SK-N-SH (cell line): ENCODE measurements at regions not wholly inside any gene's neighbourhood (a gene's known extent, or its start where the extent isn't known, plus 50 kb on each side); places are given as distances from the start of the nearest gene placed in this dataset.

ENCODE experiments used
- CTCF ChIA-PET: fragments of 300-600, 350-600 bp; formaldehyde crosslinking; extraction: SDS; loops from one replicate; lab custom pipeline; 2021; lab: Yijun Ruan, JAX
- POLR2A ChIA-PET: fragments of 350-600 bp; sonication (Branson Sonifier 250); formaldehyde crosslinking; extraction: SDS; loops from one replicate; lab custom pipeline; 2020; ENCODE audit warnings: antibody characterized with exemption, inconsistent platforms; lab: Yijun Ruan, JAX
- DNase-seq: peaks from one replicate; pipeline ENCODE4 v3.0.0; 2012
- H2AFZ ChIP-seq: fragments of 200-600 bp; sonication (generic); 2 replicates; pipeline ENCODE4 v1.8.1; 2016; ENCODE audit warnings: antibody characterized with exemption, mild to moderate bottlenecking, low read depth
- H3F3A ChIP-seq: fragments of 200-600 bp; sonication (generic); replicated peaks from 2 replicates; pipeline ENCODE3; 2016; ENCODE audit warnings: antibody characterized with exemption, mild to moderate bottlenecking; ENCODE audit not compliant: insufficient read depth
- H3K27ac ChIP-seq, 2 experiments: fragments of 200-500 bp in 1 of 2; fragments of 200-600 bp in 1 of 2; sonication (Bioruptor generic) in 1 of 2; sonication (generic), shearing (Covaris generic) in 1 of 2; 2 replicates each; pipeline versions ENCODE4 v1.5.1 to v1.6.1; 2014 to 2016; ENCODE audit warnings: low read depth in 2 of 2, inconsistent platforms in 1 of 2, low read length in 1 of 2, mild to moderate bottlenecking in 1 of 2, mixed read lengths in 1 of 2
- H3K27me3 ChIP-seq: fragments of 200-600 bp; sonication (generic), shearing (Covaris generic); 2 replicates; pipeline ENCODE4 v1.6.1; 2016; ENCODE audit warnings: mixed run types; ENCODE audit not compliant: insufficient read depth
- H3K36me3 ChIP-seq, 2 experiments: fragments of 200-500 bp in 1 of 2; fragments of 200-600 bp in 1 of 2; sonication (Bioruptor generic) in 1 of 2; sonication (generic) in 1 of 2; replicated peaks in 1 of 2; 2 replicates each; pipeline versions ENCODE3 to v1.5.1; 2014 to 2016; ENCODE audit warnings: low read length in 1 of 2, mild to moderate bottlenecking in 1 of 2; ENCODE audit not compliant: insufficient read depth in 2 of 2, control insufficient read depth in 1 of 2
- H3K4me1 ChIP-seq, 2 experiments: fragments of 200-500 bp in 1 of 2; fragments of 200-600 bp in 1 of 2; sonication (Bioruptor generic) in 1 of 2; sonication (generic), shearing (Covaris generic) in 1 of 2; 2 replicates each; pipeline versions ENCODE4 v1.5.1 to v1.6.1; 2014 to 2016; ENCODE audit warnings: low read depth in 1 of 2, low read length in 1 of 2, mixed run types in 1 of 2; ENCODE audit not compliant: insufficient read depth in 2 of 2, control insufficient read depth in 1 of 2
- H3K4me2 ChIP-seq: fragments of 200-600 bp; sonication (generic), shearing (Covaris generic); 2 replicates; pipeline ENCODE4 v1.6.1; 2017; ENCODE audit warnings: mixed run types
- H3K4me3 ChIP-seq, 2 experiments: fragments of 200-500 bp in 1 of 2; fragments of 200-600 bp in 1 of 2; sonication (Bioruptor generic) in 1 of 2; sonication (generic), shearing (Covaris generic) in 1 of 2; 2 replicates each; pipeline versions ENCODE4 v1.5.1 to v1.8.1; 2014 to 2016; ENCODE audit warnings: low read depth in 2 of 2, inconsistent platforms in 1 of 2, low read length in 1 of 2, mild to moderate bottlenecking in 1 of 2, mixed read lengths in 1 of 2, moderate library complexity in 1 of 2
- H3K79me2 ChIP-seq: fragments of 200-600 bp; sonication (generic); 2 replicates; pipeline ENCODE4 v1.8.1; 2017; ENCODE audit warnings: mild to moderate bottlenecking; ENCODE audit not compliant: insufficient read depth
- H3K9ac ChIP-seq: fragments of 200-600 bp; sonication (generic); 2 replicates; pipeline ENCODE4 v1.6.1; 2017; ENCODE audit warnings: mixed run types
- H3K9me2 ChIP-seq: fragments of 200-600 bp; sonication (generic); 2 replicates; pipeline ENCODE4 v1.6.1; 2017; ENCODE audit warnings: mixed run types
- H3K9me3 ChIP-seq: fragments of 200-600 bp; sonication (generic); 2 replicates; pipeline ENCODE4 v1.6.1; 2017; ENCODE audit warnings: mixed run types, mild to moderate bottlenecking, moderate library complexity
- H4K20me1 ChIP-seq: fragments of 200-600 bp; sonication (generic); 2 replicates; pipeline ENCODE4 v1.6.1; 2017; ENCODE audit warnings: mild to moderate bottlenecking, mixed run types; ENCODE audit not compliant: insufficient read depth
- CHD2 ChIP-seq: fragments of 150-350 bp; IDR thresholded peaks from 2 replicates; pipeline ENCODE4 v1.6.1; 2018; ENCODE audit warnings: low read length; ENCODE audit not compliant: partially characterized antibody
- EP300 ChIP-seq, 2 experiments: IDR thresholded peaks; 2 replicates each; pipeline versions ENCODE4 v1.4.0 to v1.6.1; 2012; ENCODE audit warnings: borderline replicate concordance in 1 of 2, low read depth in 1 of 2, low read length in 1 of 2
- FOSL2 ChIP-seq: IDR thresholded peaks from 2 replicates; pipeline ENCODE4 v1.4.0; 2012; ENCODE audit warnings: low read depth, mild to moderate bottlenecking, moderate library complexity, borderline replicate concordance
- FOXJ3 ChIP-seq: sonication (generic); formaldehyde crosslinking; IDR thresholded peaks from 2 replicates; pipeline ENCODE4 v1.5.1; 2020; ENCODE audit warnings: mild to moderate bottlenecking, missing genetic modification reagents
- GATA2 ChIP-seq: sonication (generic); formaldehyde crosslinking; IDR thresholded peaks from 2 replicates; pipeline ENCODE4 v1.5.0; 2020; ENCODE audit warnings: mild to moderate bottlenecking, missing genetic modification reagents
- MAX ChIP-seq: IDR thresholded peaks from 2 replicates; pipeline ENCODE4 v1.4.0; 2012; ENCODE audit warnings: low read depth
- MXI1 ChIP-seq: IDR thresholded peaks from 2 replicates; pipeline ENCODE4 v1.6.1; 2012; ENCODE audit warnings: mild to moderate bottlenecking, low read depth, low read length, improper control_type of control experiment
- RAD21 ChIP-seq: IDR thresholded peaks from 2 replicates; pipeline ENCODE4 v1.6.1; 2012; ENCODE audit warnings: mild to moderate bottlenecking, low read length
- RCOR1 ChIP-seq: fragments of 150-350 bp; IDR thresholded peaks from 2 replicates; pipeline ENCODE4 v1.6.1; 2017; ENCODE audit warnings: antibody characterized with exemption, low read length
- TCF12 ChIP-seq: IDR thresholded peaks from 2 replicates; pipeline ENCODE4 v1.4.0; 2012
- WGBS: methylation state at CpG from one replicate; pipeline ENCODE4 v1.1.6; 2017; ENCODE audit warnings: low lambda C conversion rate; 5-methylcytosine and 5-hydroxymethylcytosine counted together
- TF ChIP-seq, protein P1 (sequence below): fragments of 150-350 bp; IDR thresholded peaks from 2 replicates; pipeline ENCODE4 v1.6.1; 2016; ENCODE audit warnings: mild to moderate bottlenecking, low read depth, low read length

GRCh38 chr17:14818469-14818868, 446.7 kb downstream of the PMP22 start:
- 0% methylated on average over 1 of the region's 1 CpG for WGBS
- Histone ChIP-seq H3K36me3 (no peaks in the 10 kb centered on the region), H3K9me3 (no peaks in the 10 kb centered on the region), H3K4me2 (no peak overlapping the region), H3K27ac (no peak overlapping the region), H3K9me2 (0 out of 2 replicates have a peak, but pooled peaks cover 4% of the 10 kb centered on the region), H3K4me1 (no peaks in the 10 kb centered on the region), H3K79me2 (no peaks in the 10 kb centered on the region), H3K9ac (no peak overlapping the region), H2AFZ (no peak overlapping the region), H3F3A (no peaks in the 10 kb centered on the region), H3K27me3 (no peaks in the 10 kb centered on the region; the same call in 1 of the 2 replicates), H3K4me3 (no peak overlapping the region), H4K20me1 (no peaks in the 10 kb centered on the region)
- CTCF ChIA-PET = no interaction called here
- POLR2A ChIA-PET = no interaction called here
- TF ChIP-seq MXI1 (no peak), FOXJ3 (CRISPR knock-in tag) (no peak)
- TF ChIP-seq, protein P1, sequence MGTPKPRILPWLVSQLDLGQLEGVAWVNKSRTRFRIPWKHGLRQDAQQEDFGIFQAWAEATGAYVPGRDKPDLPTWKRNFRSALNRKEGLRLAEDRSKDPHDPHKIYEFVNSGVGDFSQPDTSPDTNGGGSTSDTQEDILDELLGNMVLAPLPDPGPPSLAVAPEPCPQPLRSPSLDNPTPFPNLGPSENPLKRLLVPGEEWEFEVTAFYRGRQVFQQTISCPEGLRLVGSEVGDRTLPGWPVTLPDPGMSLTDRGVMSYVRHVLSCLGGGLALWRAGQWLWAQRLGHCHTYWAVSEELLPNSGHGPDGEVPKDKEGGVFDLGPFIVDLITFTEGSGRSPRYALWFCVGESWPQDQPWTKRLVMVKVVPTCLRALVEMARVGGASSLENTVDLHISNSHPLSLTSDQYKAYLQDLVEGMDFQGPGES = no peak
- DNase-seq = no peak

DNA sequence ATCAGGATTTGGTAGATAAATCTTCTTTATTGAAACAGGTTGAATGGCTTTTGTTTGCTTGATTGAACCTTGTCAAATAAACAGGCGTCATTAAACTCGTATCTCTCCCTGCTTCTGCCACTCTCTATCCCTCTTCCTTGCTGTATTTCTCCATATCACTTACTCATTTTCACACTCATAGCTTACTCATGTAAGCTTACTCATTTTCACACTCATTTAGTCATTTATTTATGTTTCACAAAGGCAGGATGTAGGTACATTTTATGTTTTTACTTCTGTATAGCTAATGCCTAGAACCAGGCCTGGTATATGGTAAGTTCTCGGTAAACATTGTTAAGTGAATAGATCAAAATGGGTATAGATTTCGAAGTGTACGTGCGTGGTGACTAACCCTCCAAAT, 450.0 kb downstream of the PMP22 start:
- Histone ChIP-seq H3K27me3 (no peaks in the 10 kb centered on the region; the same call in 1 of the 2 replicates), H3K4me3 (no peak overlapping the region), H3K9me3 (no peaks in the 10 kb centered on the region), H3K27ac (no peak overlapping the region), H3K36me3 (no peaks in the 10 kb centered on the region), H3K79me2 (no peaks in the 10 kb centered on the region), H3K4me2 (no peak overlapping the region), H3F3A (no peaks in the 10 kb centered on the region), H4K20me1 (no peaks in the 10 kb centered on the region), H3K9ac (no peak overlapping the region), H3K9me2 (no peaks in the 10 kb centered on the region), H2AFZ (no peak overlapping the region), H3K4me1 (no peaks in the 10 kb centered on the region)
- ChIA-PET POLR2A (no interaction called here), CTCF (no interaction called here)
- no peak for DNase-seq
- no peak for TF ChIP-seq FOSL2
- TF ChIP-seq MXI1 = no peak
- no peak for TF ChIP-seq EP300 (IDR thresholded peaks at IDR 0.05; ENCODE audit: borderline replicate concordance in 1 of 2, low read depth in 1 of 2, low read length in 1 of 2)
- TF ChIP-seq CHD2 = no peak
- no peak for TF ChIP-seq RAD21
- TF ChIP-seq TCF12 = no peak
- TF ChIP-seq MAX = no peak
- no peak for TF ChIP-seq GATA2 (CRISPR knock-in tag)
- no peak for TF ChIP-seq RCOR1
- WGBS = 14% methylated on average over 6 of the region's 6 CpGs
